Neural cell (in vitro differentiated cells): ENCODE measurements at regions not wholly inside any gene's neighbourhood (a gene's known extent, or its start where the extent isn't known, plus 50 kb on each side); places are given as distances from the start of the nearest gene placed in this dataset.

Experiments
- EP300 ChIP-seq: fragments of 450-650 bp; conservative IDR thresholded peaks from 2 replicates; pipeline ENCODE4 v1.6.1; 2014; ENCODE audit warnings: antibody characterized with exemption, mild to moderate bottlenecking, moderate library complexity; ENCODE audit not compliant: poor library complexity, severe bottlenecking
- EZH2 ChIP-seq: fragments of 200-600, 300-800 bp; shearing (Covaris generic), sonication (generic); IDR thresholded peaks from 2 replicates; pipeline ENCODE4 v1.6.1; 2014; ENCODE audit warnings: antibody characterized with exemption, low read length, borderline replicate concordance, mild to moderate bottlenecking; ENCODE audit not compliant: insufficient read depth, poor library complexity, severe bottlenecking
- MXI1 ChIP-seq: fragments of 450-650 bp; conservative IDR thresholded peaks from 2 replicates; pipeline ENCODE4 v1.6.1; 2014; ENCODE audit warnings: antibody characterized with exemption, mild to moderate bottlenecking; ENCODE audit not compliant: poor library complexity, severe bottlenecking
- POLR2AphosphoS5 ChIP-seq: IDR thresholded peaks from 2 replicates; pipeline ENCODE4 v1.6.1; 2012
- RAD21 ChIP-seq: fragments of 450-650 bp; conservative IDR thresholded peaks from 2 replicates; pipeline ENCODE4 v1.6.1; 2014; ENCODE audit warnings: antibody characterized with exemption, mild to moderate bottlenecking, moderate library complexity
- REST ChIP-seq: IDR thresholded peaks from 2 replicates; pipeline ENCODE4 v1.6.1; 2012; ENCODE audit warnings: borderline replicate concordance
- SMC3 ChIP-seq: fragments of 450-650 bp; conservative IDR thresholded peaks from 2 replicates; pipeline ENCODE4 v1.6.1; 2014; ENCODE audit warnings: antibody characterized with exemption, mild to moderate bottlenecking, moderate library complexity; ENCODE audit not compliant: poor library complexity
- TAF1 ChIP-seq: IDR thresholded peaks from 2 replicates; pipeline ENCODE4 v1.6.1; 2012; ENCODE audit warnings: low read depth
- TF ChIP-seq, protein P1 (sequence below): fragments of 450-650 bp; IDR thresholded peaks from 2 replicates; pipeline ENCODE4 v1.5.1; 2014; ENCODE audit warnings: antibody characterized with exemption, mild to moderate bottlenecking, moderate library complexity; ENCODE audit not compliant: poor library complexity, severe bottlenecking

DNA sequence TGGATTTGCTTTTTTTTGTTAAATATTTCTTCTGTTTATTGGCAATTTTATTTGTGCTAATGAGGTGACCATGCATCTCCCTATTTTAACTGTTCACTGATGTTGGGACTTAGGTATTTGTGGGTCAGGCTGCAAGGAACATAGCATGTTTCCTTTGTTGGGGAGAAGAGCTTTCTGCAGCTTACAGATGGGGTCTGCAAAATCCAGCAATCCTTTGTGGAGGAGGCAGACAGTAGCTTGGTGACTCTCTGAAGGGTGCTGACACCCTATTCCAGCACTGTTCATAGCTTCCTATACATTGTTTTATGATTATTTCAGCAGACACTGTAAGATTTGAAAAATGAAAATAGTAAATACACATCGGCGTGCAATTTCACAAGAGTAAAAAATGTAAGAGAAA lies 491.7 kb downstream of the RAPGEF2 start:
- TF ChIP-seq EP300: no peak
- TF ChIP-seq, protein P1, sequence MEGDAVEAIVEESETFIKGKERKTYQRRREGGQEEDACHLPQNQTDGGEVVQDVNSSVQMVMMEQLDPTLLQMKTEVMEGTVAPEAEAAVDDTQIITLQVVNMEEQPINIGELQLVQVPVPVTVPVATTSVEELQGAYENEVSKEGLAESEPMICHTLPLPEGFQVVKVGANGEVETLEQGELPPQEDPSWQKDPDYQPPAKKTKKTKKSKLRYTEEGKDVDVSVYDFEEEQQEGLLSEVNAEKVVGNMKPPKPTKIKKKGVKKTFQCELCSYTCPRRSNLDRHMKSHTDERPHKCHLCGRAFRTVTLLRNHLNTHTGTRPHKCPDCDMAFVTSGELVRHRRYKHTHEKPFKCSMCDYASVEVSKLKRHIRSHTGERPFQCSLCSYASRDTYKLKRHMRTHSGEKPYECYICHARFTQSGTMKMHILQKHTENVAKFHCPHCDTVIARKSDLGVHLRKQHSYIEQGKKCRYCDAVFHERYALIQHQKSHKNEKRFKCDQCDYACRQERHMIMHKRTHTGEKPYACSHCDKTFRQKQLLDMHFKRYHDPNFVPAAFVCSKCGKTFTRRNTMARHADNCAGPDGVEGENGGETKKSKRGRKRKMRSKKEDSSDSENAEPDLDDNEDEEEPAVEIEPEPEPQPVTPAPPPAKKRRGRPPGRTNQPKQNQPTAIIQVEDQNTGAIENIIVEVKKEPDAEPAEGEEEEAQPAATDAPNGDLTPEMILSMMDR: no peak
- no peak for TF ChIP-seq EZH2
- no peak for TF ChIP-seq RAD21
- no peak for TF ChIP-seq POLR2AphosphoS5
- TF ChIP-seq REST: no peak
- TF ChIP-seq TAF1: no peak
- TF ChIP-seq SMC3: no peak
- no peak for TF ChIP-seq MXI1
